SK-N-SH (cell line): ENCODE measurements at regions not wholly inside any gene's neighbourhood (a gene's known extent, or its start where the extent isn't known, plus 50 kb on each side); places are given as distances from the start of the nearest gene placed in this dataset.
A peak's percentile ranks its signal among the peaks of the same experiment; 100 is the strongest.

Experiments used
- CTCF ChIA-PET: fragments of 300-600, 350-600 bp; formaldehyde crosslinking; extraction: SDS; loops from one replicate; lab custom pipeline; 2021; lab: Yijun Ruan, JAX
- POLR2A ChIA-PET: fragments of 350-600 bp; sonication (Branson Sonifier 250); formaldehyde crosslinking; extraction: SDS; loops from one replicate; lab custom pipeline; 2020; ENCODE audit warnings: antibody characterized with exemption, inconsistent platforms; lab: Yijun Ruan, JAX
- DNase-seq: peaks from one replicate; pipeline ENCODE4 v3.0.0; 2012
- H2AFZ ChIP-seq: fragments of 200-600 bp; sonication (generic); 2 replicates; pipeline ENCODE4 v1.8.1; 2016; ENCODE audit warnings: antibody characterized with exemption, mild to moderate bottlenecking, low read depth
- H3F3A ChIP-seq: fragments of 200-600 bp; sonication (generic); replicated peaks from 2 replicates; pipeline ENCODE3; 2016; ENCODE audit warnings: antibody characterized with exemption, mild to moderate bottlenecking; ENCODE audit not compliant: insufficient read depth
- H3K27ac ChIP-seq, 2 experiments: fragments of 200-500 bp in 1 of 2; fragments of 200-600 bp in 1 of 2; sonication (Bioruptor generic) in 1 of 2; sonication (generic), shearing (Covaris generic) in 1 of 2; 2 replicates each; pipeline versions ENCODE4 v1.5.1 to v1.6.1; 2014 to 2016; ENCODE audit warnings: low read depth in 2 of 2, inconsistent platforms in 1 of 2, low read length in 1 of 2, mild to moderate bottlenecking in 1 of 2, mixed read lengths in 1 of 2
- H3K27me3 ChIP-seq: fragments of 200-600 bp; sonication (generic), shearing (Covaris generic); 2 replicates; pipeline ENCODE4 v1.6.1; 2016; ENCODE audit warnings: mixed run types; ENCODE audit not compliant: insufficient read depth
- H3K36me3 ChIP-seq, 2 experiments: fragments of 200-500 bp in 1 of 2; fragments of 200-600 bp in 1 of 2; sonication (Bioruptor generic) in 1 of 2; sonication (generic) in 1 of 2; replicated peaks in 1 of 2; 2 replicates each; pipeline versions ENCODE3 to v1.5.1; 2014 to 2016; ENCODE audit warnings: low read length in 1 of 2, mild to moderate bottlenecking in 1 of 2; ENCODE audit not compliant: insufficient read depth in 2 of 2, control insufficient read depth in 1 of 2
- H3K4me1 ChIP-seq, 2 experiments: fragments of 200-500 bp in 1 of 2; fragments of 200-600 bp in 1 of 2; sonication (Bioruptor generic) in 1 of 2; sonication (generic), shearing (Covaris generic) in 1 of 2; 2 replicates each; pipeline versions ENCODE4 v1.5.1 to v1.6.1; 2014 to 2016; ENCODE audit warnings: low read depth in 1 of 2, low read length in 1 of 2, mixed run types in 1 of 2; ENCODE audit not compliant: insufficient read depth in 2 of 2, control insufficient read depth in 1 of 2
- H3K4me2 ChIP-seq: fragments of 200-600 bp; sonication (generic), shearing (Covaris generic); 2 replicates; pipeline ENCODE4 v1.6.1; 2017; ENCODE audit warnings: mixed run types
- H3K4me3 ChIP-seq, 2 experiments: fragments of 200-500 bp in 1 of 2; fragments of 200-600 bp in 1 of 2; sonication (Bioruptor generic) in 1 of 2; sonication (generic), shearing (Covaris generic) in 1 of 2; 2 replicates each; pipeline versions ENCODE4 v1.5.1 to v1.8.1; 2014 to 2016; ENCODE audit warnings: low read depth in 2 of 2, inconsistent platforms in 1 of 2, low read length in 1 of 2, mild to moderate bottlenecking in 1 of 2, mixed read lengths in 1 of 2, moderate library complexity in 1 of 2
- H3K79me2 ChIP-seq: fragments of 200-600 bp; sonication (generic); 2 replicates; pipeline ENCODE4 v1.8.1; 2017; ENCODE audit warnings: mild to moderate bottlenecking; ENCODE audit not compliant: insufficient read depth
- H3K9ac ChIP-seq: fragments of 200-600 bp; sonication (generic); 2 replicates; pipeline ENCODE4 v1.6.1; 2017; ENCODE audit warnings: mixed run types
- H3K9me2 ChIP-seq: fragments of 200-600 bp; sonication (generic); 2 replicates; pipeline ENCODE4 v1.6.1; 2017; ENCODE audit warnings: mixed run types
- H3K9me3 ChIP-seq: fragments of 200-600 bp; sonication (generic); 2 replicates; pipeline ENCODE4 v1.6.1; 2017; ENCODE audit warnings: mixed run types, mild to moderate bottlenecking, moderate library complexity
- H4K20me1 ChIP-seq: fragments of 200-600 bp; sonication (generic); 2 replicates; pipeline ENCODE4 v1.6.1; 2017; ENCODE audit warnings: mild to moderate bottlenecking, mixed run types; ENCODE audit not compliant: insufficient read depth
- CTCF ChIP-seq: fragments of 200-600 bp; sonication (generic); IDR thresholded peaks from 2 replicates; pipeline ENCODE4 v1.6.1; 2017; ENCODE audit warnings: antibody characterized with exemption, mild to moderate bottlenecking, moderate library complexity
- ELF1 ChIP-seq: IDR thresholded peaks from 2 replicates; pipeline ENCODE4 v1.4.0; 2012
- FOSL2 ChIP-seq: IDR thresholded peaks from 2 replicates; pipeline ENCODE4 v1.4.0; 2012; ENCODE audit warnings: low read depth, mild to moderate bottlenecking, moderate library complexity, borderline replicate concordance
- IRF3 ChIP-seq: fragments of 150-350 bp; IDR thresholded peaks from 2 replicates; pipeline ENCODE4 v1.6.1; 2016; ENCODE audit warnings: mild to moderate bottlenecking, low read depth, low read length
- JUND ChIP-seq: IDR thresholded peaks from 2 replicates; pipeline ENCODE4 v1.4.0; 2012
- MEF2A ChIP-seq: IDR thresholded peaks from 2 replicates; pipeline ENCODE4 v1.4.0; 2012; ENCODE audit warnings: low read depth, borderline replicate concordance
- MXI1 ChIP-seq: IDR thresholded peaks from 2 replicates; pipeline ENCODE4 v1.6.1; 2012; ENCODE audit warnings: mild to moderate bottlenecking, low read depth, low read length, improper control_type of control experiment
- PBX3 ChIP-seq: IDR thresholded peaks from 2 replicates; pipeline ENCODE4; 2012
- POLR2AphosphoS5 ChIP-seq: IDR thresholded peaks from 2 replicates; pipeline ENCODE4 v1.6.1; 2012; ENCODE audit warnings: low read depth, low read length
- SMC3 ChIP-seq: IDR thresholded peaks from 2 replicates; pipeline ENCODE4 v1.6.1; 2012; ENCODE audit warnings: low read depth, low read length, improper control_type of control experiment
- TAF1 ChIP-seq: IDR thresholded peaks from 2 replicates; pipeline ENCODE4 v1.6.1; 2012; ENCODE audit warnings: low read depth, mild to moderate bottlenecking, low read length, moderate library complexity, borderline replicate concordance
- WGBS: methylation state at CpG from one replicate; pipeline ENCODE4 v1.1.6; 2017; ENCODE audit warnings: low lambda C conversion rate; 5-methylcytosine and 5-hydroxymethylcytosine counted together

GRCh38 chr14:34085695-34086094, 134.8 kb upstream of the EGLN3 start:
- no peak overlapping the region for H2AFZ ChIP-seq
- H3K36me3 ChIP-seq, result no peaks in the 10 kb centered on the region
- no peaks in the 10 kb centered on the region for H3K79me2 ChIP-seq
- ChIA-PET POLR2A (no interaction called here), CTCF (interaction anchor here (1.3 kb wide), 1 partner anchor 13 kb away, joined by 6 read pairs; no protein-coding TSS in a partner anchor)
- no peaks in the 10 kb centered on the region for H3K9me2 ChIP-seq
- H3K4me3 ChIP-seq, result no peak overlapping the region
- H3K9ac ChIP-seq, result no peak overlapping the region
- H3K27me3 ChIP-seq, result peaks cover 11% of the 10 kb centered on the region; the same call in 1 of the 2 replicates
- no peak for DNase-seq
- H3F3A ChIP-seq, result peaks cover 3% of the 10 kb centered on the region
- H3K4me2 ChIP-seq, result no peak overlapping the region
- peaks cover 3 to 5% of the 10 kb centered on the region in 2 experiments; a peak in 3 of 4 replicates for H3K4me1 ChIP-seq
- WGBS, result 27% methylated on average over 1 of the region's 1 CpG
- no peaks in the 10 kb centered on the region for H3K9me3 ChIP-seq
- TF ChIP-seq ELF1 (no peak), POLR2AphosphoS5 (no peak), TAF1 (no peak), PBX3 (no peak), SMC3 (no peak), MXI1 (no peak), CTCF (no peak)
- H4K20me1 ChIP-seq, result no peaks in the 10 kb centered on the region
- H3K27ac ChIP-seq, result no peak overlapping the region

- no peaks in the 10 kb centered on the region for H3K9me2 ChIP-seq
- ChIA-PET POLR2A (no interaction called here), CTCF (interaction anchor here (1.2 to 2.5 kb wide), 2 partner anchors 11 to 16 kb away, joined by 3 to 13 read pairs; no protein-coding TSS in a partner anchor)
- no peak for DNase-seq
- H3K36me3 ChIP-seq, result no peaks in the 10 kb centered on the region
- no peaks in the 10 kb centered on the region; the same call in 1 of the 2 replicates for H3K27me3 ChIP-seq
- H3K9ac ChIP-seq, result no peak overlapping the region
- WGBS, result 42% methylated on average over 6 of the region's 6 CpGs
- no peak overlapping the region for H2AFZ ChIP-seq
- peaks cover 3% of the 10 kb centered on the region for H3F3A ChIP-seq
- TF ChIP-seq IRF3, result no peak
- no peak for TF ChIP-seq PBX3
- TF ChIP-seq MEF2A, result 0 out of 2 replicates have a peak, but pooled peaks have one; percentile 44
- TF ChIP-seq FOSL2, result peak; percentile 48; the same call in 1 of the 2 replicates
- 0 out of 2 replicates have a peak, but pooled peaks have one; percentile 17 for TF ChIP-seq JUND
- H3K4me1 ChIP-seq, result peaks cover 3 to 5% of the 10 kb centered on the region in 2 experiments; a peak in 3 of 4 replicates
- no peaks in the 10 kb centered on the region for H3K79me2 ChIP-seq
- H3K27ac ChIP-seq, result no peak overlapping the region
- H3K4me2 ChIP-seq, result peak overlapping the region; percentile 51
- no peaks in the 10 kb centered on the region for H3K9me3 ChIP-seq
- no peaks in the 10 kb centered on the region for H4K20me1 ChIP-seq
- no peak overlapping the region for H3K4me3 ChIP-seq
Measured at GRCh38 chr14:34081576-34082136, 130.8 kb upstream of the EGLN3 start.
